ENCODE measurements at regions not wholly inside any gene's neighbourhood (a gene's known extent, or its start where the extent isn't known, plus 50 kb on each side); places are given as distances from the start of the nearest gene placed in this dataset.

- TF ChIP-seq CTCF (IDR thresholded peaks at IDR 0.05; ENCODE audit: insufficient read depth, low read length) (no peak), POLR2AphosphoS5 (IDR thresholded peaks at IDR 0.05; ENCODE audit: low read depth) (no peak), SPI1 (IDR thresholded peaks at IDR 0.05; ENCODE audit: borderline replicate concordance, low read depth) (no peak), GABPA (IDR thresholded peaks at IDR 0.05; ENCODE audit: low read depth) (no peak), REST (IDR thresholded peaks at IDR 0.05; ENCODE audit: insufficient replicate concordance, low read depth) (no peak)
These were observed 142.2 kb downstream of the KCTD15 start for GRCh38 chr19:33938821-33939220.

Measured in HL-60 (cell line).